ENCODE measurements at regions not wholly inside any gene's neighbourhood (a gene's known extent, or its start where the extent isn't known, plus 50 kb on each side); places are given as distances from the start of the nearest gene placed in this dataset.
A peak's percentile ranks its signal among the peaks of the same experiment; 100 is the strongest.

GRCh38 chr2:144679942-144680341, 160.0 kb upstream of the ZEB2 start:
- FAIRE-seq, result no peak
- no peak for TF ChIP-seq CTCF (IDR thresholded peaks at IDR 0.05; ENCODE audit: insufficient read depth, low read length, severe bottlenecking)
- H3K36me3 ChIP-seq (ENCODE audit: control insufficient read depth, insufficient read depth, low read length), result no peaks in the 10 kb centered on the region
- DNase-seq (ENCODE audit: low read depth), result no peak
- no peak overlapping the region for H3K4me3 ChIP-seq (ENCODE audit: low read depth, low read length)
- no peaks in the 10 kb centered on the region for H3K27me3 ChIP-seq (ENCODE audit: control insufficient read depth, insufficient read depth, low read length)

GRCh38 chr2:144678736-144679135, 158.8 kb upstream of the ZEB2 start:
- FAIRE-seq (no peak), DNase-seq (ENCODE audit: low read depth) (peak; percentile 37)
- no peaks in the 10 kb centered on the region for H3K36me3 ChIP-seq (ENCODE audit: control insufficient read depth, insufficient read depth, low read length)

GRCh38 chr2:144675731-144676130, 155.8 kb upstream of the ZEB2 start:
- Histone ChIP-seq H3K4me3 (ENCODE audit: low read depth, low read length) (no peak overlapping the region), H3K36me3 (ENCODE audit: control insufficient read depth, insufficient read depth, low read length) (no peaks in the 10 kb centered on the region), H3K27me3 (ENCODE audit: control insufficient read depth, insufficient read depth, low read length) (no peaks in the 10 kb centered on the region)
- TF ChIP-seq CTCF (IDR thresholded peaks at IDR 0.05; ENCODE audit: insufficient read depth, low read length, severe bottlenecking), result no peak
- FAIRE-seq (no peak), DNase-seq (ENCODE audit: low read depth) (peak; percentile 82)

More at GRCh38 chr2:144678736-144679135, 158.8 kb upstream of the ZEB2 start:
- no peak overlapping the region for H3K4me3 ChIP-seq (ENCODE audit: low read depth, low read length)
- no peaks in the 10 kb centered on the region for H3K27me3 ChIP-seq (ENCODE audit: control insufficient read depth, insufficient read depth, low read length)
- no peak for TF ChIP-seq CTCF (IDR thresholded peaks at IDR 0.05; ENCODE audit: insufficient read depth, low read length, severe bottlenecking)

- H3K4me3 ChIP-seq (ENCODE audit: low read depth, low read length), result no peak overlapping the region
- H3K27me3 ChIP-seq (ENCODE audit: control insufficient read depth, insufficient read depth, low read length), result no peaks in the 10 kb centered on the region
- FAIRE-seq (no peak), DNase-seq (ENCODE audit: low read depth) (no peak)
- no peaks in the 10 kb centered on the region for H3K36me3 ChIP-seq (ENCODE audit: control insufficient read depth, insufficient read depth, low read length)
- TF ChIP-seq CTCF (IDR thresholded peaks at IDR 0.05; ENCODE audit: insufficient read depth, low read length, severe bottlenecking), result no peak
Observed at GRCh38 chr2:144675331-144675730, 155.4 kb upstream of the ZEB2 start.

GRCh38 chr2:144674071-144674470, 154.2 kb upstream of the ZEB2 start:
- no peak for TF ChIP-seq CTCF (IDR thresholded peaks at IDR 0.05; ENCODE audit: insufficient read depth, low read length, severe bottlenecking)
- no peaks in the 10 kb centered on the region for H3K27me3 ChIP-seq (ENCODE audit: control insufficient read depth, insufficient read depth, low read length)
- FAIRE-seq (no peak), DNase-seq (ENCODE audit: low read depth) (no peak)
- no peak overlapping the region for H3K4me3 ChIP-seq (ENCODE audit: low read depth, low read length)
- H3K36me3 ChIP-seq (ENCODE audit: control insufficient read depth, insufficient read depth, low read length), result no peaks in the 10 kb centered on the region

GRCh38 chr2:144673456-144673855, 153.5 kb upstream of the ZEB2 start:
- no peak for TF ChIP-seq CTCF (IDR thresholded peaks at IDR 0.05; ENCODE audit: insufficient read depth, low read length, severe bottlenecking)
- H3K4me3 ChIP-seq (ENCODE audit: low read depth, low read length), result no peak overlapping the region
- FAIRE-seq (no peak), DNase-seq (ENCODE audit: low read depth) (no peak)
- H3K27me3 ChIP-seq (ENCODE audit: control insufficient read depth, insufficient read depth, low read length), result no peaks in the 10 kb centered on the region
- H3K36me3 ChIP-seq (ENCODE audit: control insufficient read depth, insufficient read depth, low read length), result no peaks in the 10 kb centered on the region

All from bronchial epithelial cell (primary cell).